Endothelial cell of umbilical vein (primary cell): ENCODE measurements at regions not wholly inside any gene's neighbourhood (a gene's known extent, or its start where the extent isn't known, plus 50 kb on each side); places are given as distances from the start of the nearest gene placed in this dataset.
"Not testable (repeated sequence)": the region's sequence is repeated elsewhere in the genome, so short reads cannot be mapped to it uniquely, and the experiment has no call there.

Source experiments
- CTCF ChIP-seq, 2 donors: IDR thresholded peaks; 1 replicate in 1 of 2; 2 replicates in 1 of 2; pipeline ENCODE4 v1.5.1; 2011; ENCODE audit warnings: low read length in 2 of 2, mild to moderate bottlenecking in 2 of 2, moderate library complexity in 2 of 2, control low read depth in 1 of 2, inconsistent platforms in 1 of 2, low read depth in 1 of 2; ENCODE audit not compliant: insufficient read depth in 1 of 2; ENCODE audit errors: extremely low read depth in 1 of 2
- MYC ChIP-seq: IDR thresholded peaks from one replicate; pipeline ENCODE4 v1.6.1; 2011; ENCODE audit warnings: mild to moderate bottlenecking, low read depth, low read length

GRCh38 chr2:37576194-37576593 lies 95.2 kb downstream of the CDC42EP3 start:
- not testable (repeated sequence) for TF ChIP-seq MYC; CTCF (IDR thresholded peaks at IDR 0.05; ENCODE audit: extremely low read depth in 1 of 2, insufficient read depth in 1 of 2, low read depth in 1 of 2, low read length in 2 of 2)
